ENCODE measurements at regions not wholly inside any gene's neighbourhood (a gene's known extent, or its start where the extent isn't known, plus 50 kb on each side); places are given as distances from the start of the nearest gene placed in this dataset.

- H3K4me1 ChIP-seq (ENCODE audit: insufficient read depth), result no peaks in the 10 kb centered on the region
- no peaks in the 10 kb centered on the region for H3K79me2 ChIP-seq (replicated peaks; ENCODE audit: insufficient read depth)
- peaks cover 2% of the 10 kb centered on the region for H3K27me3 Mint-ChIP-seq (ENCODE audit: insufficient read depth, low read depth, poor library complexity)
- DNase-seq (ENCODE audit: low spot score) (no peak), ATAC-seq (no peak)
- TF ChIP-seq REST (IDR thresholded peaks at IDR 0.05; ENCODE audit: unreplicated experiment) (no peak), JUNB (IDR thresholded peaks at IDR 0.05; ENCODE audit: unreplicated experiment) (no peak), STAT1 (IDR thresholded peaks at IDR 0.05; ENCODE audit: unreplicated experiment) (no peak), POLR2AphosphoS5 (IDR thresholded peaks at IDR 0.05; ENCODE audit: low read depth) (no peak), EZH2phosphoT487 (IDR thresholded peaks at IDR 0.05; ENCODE audit: unreplicated experiment) (no peak), CREB1 (CRISPR knock-in tag; IDR thresholded peaks at IDR 0.05; ENCODE audit: low read depth) (no peak), CTCF (conservative IDR thresholded peaks at IDR 0.05; ENCODE audit: low read depth in 2 of 2) (no peak), ETS1 (IDR thresholded peaks at IDR 0.05) (no peak), ZNF114 (CRISPR knock-in tag; IDR thresholded peaks at IDR 0.05) (no peak), ZNF462 (CRISPR knock-in tag; IDR thresholded peaks at IDR 0.05) (no peak), NANOG (IDR thresholded peaks at IDR 0.05; ENCODE audit: borderline replicate concordance) (no peak), ZNF331 (CRISPR knock-in tag; IDR thresholded peaks at IDR 0.05; ENCODE audit: low read depth) (no peak), EZH2 (IDR thresholded peaks at IDR 0.05; ENCODE audit: low read depth, unreplicated experiment) (no peak)
- no peak overlapping the region for H3K27ac Mint-ChIP-seq
- no peaks in the 10 kb centered on the region for H3K27me3 ChIP-seq (ENCODE audit: insufficient read depth)
- no peaks in the 10 kb centered on the region; the same call in 1 of the 2 replicates for H3K36me3 ChIP-seq (ENCODE audit: insufficient read depth)
- no peak overlapping the region for H3K4me2 ChIP-seq
- H3F3A ChIP-seq (replicated peaks; ENCODE audit: low read depth), result no peaks in the 10 kb centered on the region
- H3K9me3 Mint-ChIP-seq, result peaks cover 72% of the 10 kb centered on the region
- H2AFZ ChIP-seq, result no peak overlapping the region
- H3K4me1 Mint-ChIP-seq, result no peaks in the 10 kb centered on the region
- no peaks in the 10 kb centered on the region for H3K9me2 ChIP-seq (ENCODE audit: insufficient read depth)
- H3K27ac ChIP-seq (ENCODE audit: low read depth), result no peak overlapping the region
- H3K4me3 ChIP-seq, result no peak overlapping the region
- peaks cover 12% of the 10 kb centered on the region; the same call in 2 of the 3 replicates for H3K36me3 Mint-ChIP-seq (ENCODE audit: low read depth)
- H3K4me3 Mint-ChIP-seq, result no peak overlapping the region
- no peaks in the 10 kb centered on the region for H4K20me1 ChIP-seq (replicated peaks; ENCODE audit: insufficient read depth)
These were observed 1492.1 kb downstream of the MRPL39 start for GRCh38 chr21:24115141-24115540.

Data from GM23338 (cell line).